ENCODE measurements at regions not wholly inside any gene's neighbourhood (a gene's known extent, or its start where the extent isn't known, plus 50 kb on each side); places are given as distances from the start of the nearest gene placed in this dataset.

DNA sequence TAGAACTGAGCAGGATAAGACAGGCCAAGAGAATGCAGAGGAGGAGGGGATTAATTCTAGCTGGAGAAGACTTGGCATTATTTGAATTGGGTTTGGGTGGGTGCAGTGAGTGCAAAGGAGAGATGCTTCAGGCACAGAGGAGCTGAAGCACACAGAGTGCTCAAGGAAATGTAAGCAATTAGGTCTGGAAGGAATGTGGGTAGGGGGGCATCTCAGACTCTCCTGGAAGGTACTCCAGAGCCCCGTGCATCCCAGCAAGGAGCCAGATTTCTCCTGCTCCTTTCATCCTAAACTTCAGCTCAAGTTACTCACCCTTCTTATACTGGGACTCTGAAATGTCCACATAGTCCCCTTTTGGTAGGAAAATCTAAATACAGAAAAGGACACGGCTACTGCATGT lies 143.6 kb upstream of the PFN2 start:
- no peak overlapping the region for H3K27ac ChIP-seq
- TF ChIP-seq, protein P1, sequence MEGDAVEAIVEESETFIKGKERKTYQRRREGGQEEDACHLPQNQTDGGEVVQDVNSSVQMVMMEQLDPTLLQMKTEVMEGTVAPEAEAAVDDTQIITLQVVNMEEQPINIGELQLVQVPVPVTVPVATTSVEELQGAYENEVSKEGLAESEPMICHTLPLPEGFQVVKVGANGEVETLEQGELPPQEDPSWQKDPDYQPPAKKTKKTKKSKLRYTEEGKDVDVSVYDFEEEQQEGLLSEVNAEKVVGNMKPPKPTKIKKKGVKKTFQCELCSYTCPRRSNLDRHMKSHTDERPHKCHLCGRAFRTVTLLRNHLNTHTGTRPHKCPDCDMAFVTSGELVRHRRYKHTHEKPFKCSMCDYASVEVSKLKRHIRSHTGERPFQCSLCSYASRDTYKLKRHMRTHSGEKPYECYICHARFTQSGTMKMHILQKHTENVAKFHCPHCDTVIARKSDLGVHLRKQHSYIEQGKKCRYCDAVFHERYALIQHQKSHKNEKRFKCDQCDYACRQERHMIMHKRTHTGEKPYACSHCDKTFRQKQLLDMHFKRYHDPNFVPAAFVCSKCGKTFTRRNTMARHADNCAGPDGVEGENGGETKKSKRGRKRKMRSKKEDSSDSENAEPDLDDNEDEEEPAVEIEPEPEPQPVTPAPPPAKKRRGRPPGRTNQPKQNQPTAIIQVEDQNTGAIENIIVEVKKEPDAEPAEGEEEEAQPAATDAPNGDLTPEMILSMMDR (IDR thresholded peaks at IDR 0.05) = no peak
- no peak for TF ChIP-seq ZFX (IDR thresholded peaks at IDR 0.05; ENCODE audit: borderline replicate concordance)

DNA sequence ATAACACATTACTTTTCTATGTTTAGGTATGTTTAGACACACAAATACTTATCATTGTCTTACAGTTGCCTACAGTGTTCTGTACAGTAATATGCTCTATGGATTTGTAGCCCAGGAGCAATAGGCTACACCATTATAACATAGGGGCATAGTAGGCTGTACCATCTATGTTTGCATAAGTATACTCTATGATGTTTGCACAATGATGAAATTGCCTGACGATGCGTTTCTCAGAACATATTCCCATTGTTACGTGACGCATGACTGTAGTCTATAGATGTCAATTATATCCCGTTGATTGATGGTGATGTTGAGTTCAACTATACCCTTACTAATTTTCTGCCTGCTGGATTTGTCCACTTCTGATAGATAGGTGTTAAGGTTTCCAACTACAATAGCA lies 139.4 kb upstream of the PFN2 start:
- no peak overlapping the region for H3K27ac ChIP-seq
- no peak for TF ChIP-seq ZFX (IDR thresholded peaks at IDR 0.05; ENCODE audit: borderline replicate concordance)
- TF ChIP-seq, protein P1 (IDR thresholded peaks at IDR 0.05) = no peak

DNA sequence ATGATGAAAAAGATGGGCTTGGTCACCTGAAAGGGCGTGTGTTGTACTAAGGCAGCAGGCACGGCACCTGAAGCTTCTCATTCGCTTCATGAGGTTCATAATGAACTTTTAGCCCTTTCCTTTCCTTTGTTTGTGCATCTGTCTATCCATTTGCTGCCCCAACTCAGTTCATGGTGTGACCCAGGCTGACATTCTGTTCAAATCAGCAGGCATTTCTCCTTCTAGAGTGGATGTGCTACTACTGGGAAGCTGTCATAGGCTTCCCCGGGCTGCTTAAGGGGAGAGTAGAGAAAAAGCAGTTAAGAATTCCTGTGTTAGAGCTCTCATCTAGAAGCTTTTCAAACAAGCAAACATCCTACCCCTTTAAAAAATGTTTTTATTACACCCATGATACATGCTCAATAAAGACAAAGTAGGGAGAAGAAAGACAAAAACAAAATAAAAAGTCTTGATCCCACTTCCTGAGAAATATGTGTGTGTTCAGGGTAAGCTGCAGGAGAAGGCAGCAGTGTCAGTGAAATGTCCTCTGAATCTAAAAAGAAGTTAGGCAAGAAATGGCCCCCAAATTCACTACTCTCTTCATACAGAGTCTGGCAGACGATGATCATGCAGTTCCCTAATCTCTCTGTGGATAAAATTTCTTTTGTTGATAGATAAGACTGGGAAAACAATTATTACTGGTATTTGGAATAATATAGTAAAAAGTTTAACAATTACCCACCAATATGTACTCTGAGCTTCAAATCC lies 136.9 kb upstream of the PFN2 start:
- no peak overlapping the region for H3K27ac ChIP-seq

DNA sequence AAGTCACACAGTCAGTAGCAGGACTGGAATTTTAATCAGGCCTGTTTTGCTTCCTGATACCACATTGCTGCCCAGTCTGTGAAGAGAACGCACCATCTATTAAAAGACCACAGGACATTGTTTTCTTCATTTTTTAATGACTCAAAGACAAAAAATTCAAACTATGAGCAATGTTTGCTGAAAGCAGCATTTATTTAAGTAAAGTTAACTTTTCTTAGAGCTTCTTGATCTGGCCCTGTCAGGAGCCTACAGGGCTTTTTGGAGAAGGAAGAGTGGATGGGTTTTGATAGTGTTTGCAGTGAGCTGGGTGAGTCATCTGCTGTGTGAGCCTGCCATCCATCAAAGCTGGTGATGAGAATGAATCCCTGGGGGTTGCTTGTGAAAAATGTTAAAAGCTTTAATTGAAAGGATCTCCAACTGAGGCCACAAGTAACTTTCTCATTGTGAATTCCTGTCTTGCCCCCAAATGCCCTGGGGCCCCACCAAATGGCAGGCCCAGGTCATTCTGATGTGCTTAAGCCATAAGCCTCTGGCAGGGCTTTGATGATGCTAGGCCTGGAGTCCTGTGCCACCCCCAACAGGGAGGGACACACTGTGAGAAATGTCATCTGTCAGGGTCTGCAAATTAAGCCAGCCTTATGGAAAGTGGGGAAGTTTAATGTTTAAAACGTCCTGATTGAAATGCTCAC lies 136.2 kb upstream of the PFN2 start:
- H3K27ac ChIP-seq = no peak overlapping the region
- TF ChIP-seq ZFX (IDR thresholded peaks at IDR 0.05; ENCODE audit: borderline replicate concordance) = no peak
- TF ChIP-seq, protein P1 (IDR thresholded peaks at IDR 0.05) = no peak

More for the DNA sequence above, 136.9 kb upstream of the PFN2 start:
- TF ChIP-seq, protein P1 (IDR thresholded peaks at IDR 0.05) = no peak
- no peak for TF ChIP-seq ZFX (IDR thresholded peaks at IDR 0.05; ENCODE audit: borderline replicate concordance)

DNA sequence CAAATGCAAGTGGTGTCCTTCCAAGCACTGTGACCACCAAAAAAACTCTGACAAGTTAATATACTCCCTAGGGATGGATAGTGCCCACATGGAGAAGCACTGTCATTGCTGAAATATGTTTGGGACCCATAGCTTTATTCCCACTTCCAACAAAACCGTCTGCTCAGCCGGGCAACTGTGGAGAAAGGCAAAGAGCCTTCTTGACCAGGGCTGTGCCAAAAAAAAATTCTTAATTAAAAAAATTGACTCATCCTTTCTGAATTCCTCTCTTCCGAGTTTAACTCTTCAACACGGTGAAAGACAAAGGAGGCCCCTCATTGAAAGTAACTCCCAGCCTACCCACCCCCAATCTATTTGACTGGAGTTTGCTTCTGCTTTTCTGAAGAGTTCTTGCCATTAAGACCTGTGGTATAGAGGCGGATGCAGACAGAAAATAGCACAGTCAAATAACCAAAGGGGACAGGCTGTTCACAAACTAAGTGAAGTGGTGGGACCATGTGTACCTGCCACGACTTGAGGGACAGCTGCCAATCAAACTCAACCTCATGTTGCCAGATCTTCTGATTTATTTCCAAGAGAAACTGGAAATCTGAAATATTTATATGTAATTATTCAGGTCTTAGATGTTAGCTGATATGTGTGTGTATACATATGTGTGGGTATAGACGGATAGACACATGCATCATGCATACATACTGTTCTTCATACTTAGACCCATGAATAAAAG lies 135.4 kb upstream of the PFN2 start:
- H3K27ac ChIP-seq = no peak overlapping the region
- TF ChIP-seq, protein P1 (IDR thresholded peaks at IDR 0.05) = no peak

DNA sequence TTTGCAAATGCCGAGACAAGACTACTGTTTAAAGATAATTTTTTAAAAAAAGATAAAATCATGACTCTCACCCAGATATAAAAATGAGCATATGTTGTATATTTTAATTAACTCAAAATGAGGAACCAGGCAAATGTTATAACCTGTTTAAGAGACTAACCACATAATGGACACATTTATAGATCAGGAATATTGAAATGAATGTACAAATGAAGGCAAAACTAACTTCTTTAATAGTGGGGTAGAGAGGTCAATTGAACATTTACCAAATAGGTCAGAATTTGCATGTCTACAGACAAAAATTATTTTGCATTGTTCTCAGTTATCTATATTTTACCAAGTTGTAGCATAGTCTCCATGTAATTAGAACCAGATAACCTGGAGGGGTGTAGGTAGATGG lies 134.3 kb upstream of the PFN2 start:
- TF ChIP-seq, protein P1 (IDR thresholded peaks at IDR 0.05) = no peak
- TF ChIP-seq ZFX (IDR thresholded peaks at IDR 0.05; ENCODE audit: borderline replicate concordance) = no peak
- no peak overlapping the region for H3K27ac ChIP-seq

DNA sequence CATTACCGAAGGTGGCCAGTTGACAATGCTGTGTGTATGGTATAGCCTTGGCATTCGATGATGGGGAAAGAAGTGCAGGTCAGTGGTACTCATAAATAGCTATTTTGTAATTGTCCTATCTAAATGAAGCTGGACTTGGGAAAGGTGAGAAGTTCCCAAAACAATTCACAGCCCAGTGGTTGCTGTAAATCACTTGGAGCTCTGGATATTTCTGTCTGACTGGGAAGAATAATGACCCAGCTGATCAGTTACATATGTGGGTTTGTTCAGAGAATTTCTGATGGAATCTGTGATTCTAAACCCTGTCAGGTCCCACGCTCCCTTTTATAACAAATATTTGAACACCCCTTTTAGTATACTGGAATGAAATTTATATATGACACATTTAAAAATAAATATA lies 133.9 kb upstream of the PFN2 start:
- H3K27ac ChIP-seq = no peak overlapping the region
- TF ChIP-seq, protein P1 (IDR thresholded peaks at IDR 0.05) = no peak
- no peak for TF ChIP-seq ZFX (IDR thresholded peaks at IDR 0.05; ENCODE audit: borderline replicate concordance)

Measured in 22Rv1 (cell line).